ENCODE measurements at regions not wholly inside any gene's neighbourhood (a gene's known extent, or its start where the extent isn't known, plus 50 kb on each side); places are given as distances from the start of the nearest gene placed in this dataset.

DNA sequence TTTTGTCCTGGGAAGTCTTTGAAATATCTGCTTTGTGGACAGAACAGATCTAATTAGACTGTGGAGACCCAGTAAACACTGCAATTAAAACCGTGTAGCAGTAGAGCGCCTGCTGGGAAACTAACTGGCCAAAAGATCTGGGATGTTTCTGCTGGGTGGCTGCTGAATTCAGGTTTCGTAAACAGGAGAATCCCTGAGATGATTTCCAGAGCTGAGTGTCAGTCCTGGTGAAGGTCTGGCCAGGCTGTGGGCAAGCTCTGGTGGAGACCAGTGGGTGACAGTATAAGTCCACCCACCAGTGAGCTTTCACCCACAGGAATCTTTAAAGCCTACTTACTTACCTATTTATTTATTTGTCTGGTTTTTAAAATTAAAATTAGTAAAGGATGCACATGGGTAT lies 257.2 kb downstream of the IRF8 start:
- TF ChIP-seq EP300 (IDR thresholded peaks at IDR 0.05; ENCODE audit: borderline replicate concordance) (no peak), NFIC (IDR thresholded peaks at IDR 0.05) (no peak), FOXM1 (IDR thresholded peaks at IDR 0.05; ENCODE audit: borderline replicate concordance, low read depth) (no peak), CEBPB (IDR thresholded peaks at IDR 0.05) (no peak), EGR1 (IDR thresholded peaks at IDR 0.05) (no peak), TEAD4 (IDR thresholded peaks at IDR 0.05) (no peak), TAF1 (IDR thresholded peaks at IDR 0.05; ENCODE audit: low read depth) (no peak), YY1 (IDR thresholded peaks at IDR 0.05; ENCODE audit: low read depth) (no peak), TCF12 (IDR thresholded peaks at IDR 0.05; ENCODE audit: low read depth) (no peak), MAX (IDR thresholded peaks at IDR 0.05) (no peak), REST (IDR thresholded peaks at IDR 0.05; ENCODE audit: low read depth) (no peak), RAD21 (IDR thresholded peaks at IDR 0.05; ENCODE audit: low read depth) (no peak)

Measured in Ishikawa (cell line).